WTC11 (cell line): ENCODE measurements at regions not wholly inside any gene's neighbourhood (a gene's known extent, or its start where the extent isn't known, plus 50 kb on each side); places are given as distances from the start of the nearest gene placed in this dataset.
"Not testable (repeated sequence)": the region's sequence is repeated elsewhere in the genome, so short reads cannot be mapped to it uniquely, and the experiment has no call there.

Experiments used
- ATAC-seq: fragments of 200-7000 bp; cut with Tn5 transposase; 2 replicates; pipeline ENCODE4 v1.10.0; 2021; ENCODE audit warnings: mild to moderate bottlenecking, moderate library complexity
- CTCF ChIA-PET: fragments of 300-600 bp; sonication (Branson Sonifier 250); formaldehyde crosslinking; loops from one replicate; lab custom pipeline; 2021; ENCODE audit warnings: antibody characterized with exemption; lab: Charles Lee
- POLR2A ChIA-PET: fragments of 350-600 bp; sonication (Branson Sonifier 250); formaldehyde crosslinking; loops from one replicate; lab custom pipeline; 2021; ENCODE audit warnings: antibody characterized with exemption; lab: Charles Lee
- DNase-seq: peaks from one replicate; pipeline ENCODE4 v3.0.0; 2021; ENCODE audit warnings: low spot score
- H3K27ac Mint-ChIP-seq: 2 replicates; pipeline ENCODE4 v1.8.0; 2021; ENCODE audit warnings: mixed read lengths
- H3K27me3 Mint-ChIP-seq: 2 replicates; pipeline ENCODE4 v1.8.0; 2021; ENCODE audit warnings: low read depth, mild to moderate bottlenecking, moderate library complexity, mixed read lengths
- H3K36me3 Mint-ChIP-seq: 2 replicates; pipeline ENCODE4 v1.8.0; 2021; ENCODE audit warnings: mixed read lengths
- H3K4me1 Mint-ChIP-seq: 2 replicates; pipeline ENCODE4 v1.8.0; 2022; ENCODE audit warnings: mixed read lengths
- H3K4me3 Mint-ChIP-seq: 2 replicates; pipeline ENCODE4 v1.8.0; 2021; ENCODE audit warnings: mild to moderate bottlenecking, moderate library complexity, mixed read lengths
- H3K9me3 Mint-ChIP-seq: 2 replicates; pipeline ENCODE4 v1.8.0; 2021; ENCODE audit warnings: mixed read lengths
- CREM ChIP-seq: sonication (generic); formaldehyde crosslinking; IDR thresholded peaks from 2 replicates; pipeline ENCODE4 v1.8.1; 2022; ENCODE audit warnings: mild to moderate bottlenecking, missing genetic modification reagents, moderate library complexity
- ETV6 ChIP-seq: sonication (generic); formaldehyde crosslinking; IDR thresholded peaks from 2 replicates; pipeline ENCODE4 v1.8.1; 2022; ENCODE audit warnings: mild to moderate bottlenecking, missing genetic modification reagents
- FOXK1 ChIP-seq: sonication (generic); formaldehyde crosslinking; IDR thresholded peaks from 2 replicates; pipeline ENCODE4 v1.8.0; 2022; ENCODE audit warnings: mild to moderate bottlenecking, moderate library complexity, missing genetic modification reagents
- FOXP1 ChIP-seq: sonication (generic); formaldehyde crosslinking; IDR thresholded peaks from 2 replicates; pipeline ENCODE4 v1.8.0; 2022; ENCODE audit warnings: missing genetic modification reagents, mild to moderate bottlenecking, moderate library complexity, borderline replicate concordance
- GRHL2 ChIP-seq: fragments of 250-450 bp; sonication (Bioruptor Pico); IDR thresholded peaks from 2 replicates; pipeline ENCODE4 v1.8.0; 2022; ENCODE audit warnings: mild to moderate bottlenecking, moderate library complexity; ENCODE audit not compliant: insufficient replicate concordance, severe bottlenecking
- IRF2 ChIP-seq: sonication (generic); formaldehyde crosslinking; IDR thresholded peaks from 2 replicates; pipeline ENCODE4 v1.8.0; 2022; ENCODE audit warnings: low read depth, missing genetic modification reagents, borderline replicate concordance
- JAZF1 ChIP-seq: fragments of 250-450 bp; sonication (Bioruptor Pico); IDR thresholded peaks from 2 replicates; pipeline ENCODE4 v1.9.0; 2021; ENCODE audit warnings: moderate library complexity, mild to moderate bottlenecking, inconsistent platforms
- PRRX2 ChIP-seq: fragments of 250-450 bp; sonication (Bioruptor Pico); IDR thresholded peaks from 2 replicates; pipeline ENCODE4 v1.8.0; 2021; ENCODE audit warnings: mild to moderate bottlenecking
- SMAD4 ChIP-seq: sonication (generic); formaldehyde crosslinking; IDR thresholded peaks from 2 replicates; pipeline ENCODE4 v1.8.0; 2022; ENCODE audit warnings: mild to moderate bottlenecking, missing genetic modification reagents
- TEAD4 ChIP-seq: sonication (generic); formaldehyde crosslinking; IDR thresholded peaks from 2 replicates; pipeline ENCODE4 v1.8.0; 2022; ENCODE audit warnings: mild to moderate bottlenecking, missing genetic modification reagents
- TP53 ChIP-seq: sonication (generic); formaldehyde crosslinking; IDR thresholded peaks from 2 replicates; pipeline ENCODE4 v1.8.1; 2023; ENCODE audit warnings: mild to moderate bottlenecking, missing genetic modification reagents
- ZNF423 ChIP-seq: fragments of 250-450 bp; sonication (Bioruptor Pico); IDR thresholded peaks from 2 replicates; pipeline ENCODE4 v2.1.2; 2022; ENCODE audit warnings: mild to moderate bottlenecking, moderate library complexity
- ZNF671 ChIP-seq: fragments of 250-450 bp; sonication (Bioruptor Pico); IDR thresholded peaks from 2 replicates; pipeline ENCODE4 v1.8.0; 2021; ENCODE audit warnings: mild to moderate bottlenecking
- TF ChIP-seq, protein P1 (sequence below): sonication (generic); formaldehyde crosslinking; IDR thresholded peaks from 2 replicates; pipeline ENCODE4 v1.8.1; 2022; ENCODE audit warnings: mild to moderate bottlenecking, missing genetic modification reagents, moderate library complexity, borderline replicate concordance
- TF ChIP-seq, protein P2 (sequence below): fragments of 250-450 bp; sonication (Bioruptor Pico); IDR thresholded peaks from 2 replicates; pipeline ENCODE4 v1.9.0; 2021; ENCODE audit warnings: mild to moderate bottlenecking
- TF ChIP-seq, protein P3 (sequence below): sonication (generic); formaldehyde crosslinking; IDR thresholded peaks from 2 replicates; pipeline ENCODE4 v1.8.1; 2022; ENCODE audit warnings: mild to moderate bottlenecking, moderate library complexity, missing genetic modification reagents
- TF ChIP-seq, protein P4 (sequence below): sonication (generic); formaldehyde crosslinking; IDR thresholded peaks from 2 replicates; pipeline ENCODE4 v1.8.0; 2023; ENCODE audit warnings: missing genetic modification reagents
- TF ChIP-seq, protein P5 (sequence below): fragments of 250-450 bp; sonication (Bioruptor Pico); IDR thresholded peaks from 2 replicates; pipeline ENCODE4 v2.1.2; 2022; ENCODE audit warnings: mild to moderate bottlenecking, moderate library complexity
- TF ChIP-seq, protein P6 (sequence below): sonication (generic); formaldehyde crosslinking; IDR thresholded peaks from 2 replicates; pipeline ENCODE4 v1.8.0; 2022; ENCODE audit warnings: mild to moderate bottlenecking, missing genetic modification reagents

DNA sequence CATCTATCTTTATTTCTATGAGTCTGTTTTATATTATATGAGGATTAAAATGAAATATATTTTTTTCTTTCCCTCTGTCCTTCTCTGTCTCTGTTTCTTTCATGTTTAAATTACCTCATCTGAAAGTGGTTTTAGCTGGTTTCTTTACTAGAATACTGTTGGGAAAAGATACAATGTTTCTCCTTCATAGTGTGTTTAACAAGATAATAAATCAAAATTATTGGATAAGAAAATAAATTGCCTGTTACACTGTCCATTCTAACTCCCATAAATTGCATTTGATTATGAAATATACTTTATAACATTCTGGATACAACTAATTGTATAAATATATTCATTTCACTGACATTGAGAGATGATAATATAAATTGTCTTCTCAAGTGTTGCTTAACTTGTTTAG lies 1168.0 kb downstream of the PLA2G4A start:
- DNase-seq (no peak), ATAC-seq (no peak)
- Mint-ChIP-seq H3K4me1 (peaks cover 6% of the 10 kb centered on the region), H3K4me3 (no peak overlapping the region), H3K36me3 (no peaks in the 10 kb centered on the region), H3K27me3 (no peaks in the 10 kb centered on the region), H3K9me3 (no peaks in the 10 kb centered on the region), H3K27ac (no peak overlapping the region)
- ChIA-PET CTCF (no interaction called here), POLR2A (no interaction called here)
- TF ChIP-seq, protein P1, sequence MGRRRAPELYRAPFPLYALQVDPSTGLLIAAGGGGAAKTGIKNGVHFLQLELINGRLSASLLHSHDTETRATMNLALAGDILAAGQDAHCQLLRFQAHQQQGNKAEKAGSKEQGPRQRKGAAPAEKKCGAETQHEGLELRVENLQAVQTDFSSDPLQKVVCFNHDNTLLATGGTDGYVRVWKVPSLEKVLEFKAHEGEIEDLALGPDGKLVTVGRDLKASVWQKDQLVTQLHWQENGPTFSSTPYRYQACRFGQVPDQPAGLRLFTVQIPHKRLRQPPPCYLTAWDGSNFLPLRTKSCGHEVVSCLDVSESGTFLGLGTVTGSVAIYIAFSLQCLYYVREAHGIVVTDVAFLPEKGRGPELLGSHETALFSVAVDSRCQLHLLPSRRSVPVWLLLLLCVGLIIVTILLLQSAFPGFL (CRISPR knock-in tag), result no peak
- no peak for TF ChIP-seq FOXK1 (CRISPR knock-in tag)
- TF ChIP-seq, protein P2, sequence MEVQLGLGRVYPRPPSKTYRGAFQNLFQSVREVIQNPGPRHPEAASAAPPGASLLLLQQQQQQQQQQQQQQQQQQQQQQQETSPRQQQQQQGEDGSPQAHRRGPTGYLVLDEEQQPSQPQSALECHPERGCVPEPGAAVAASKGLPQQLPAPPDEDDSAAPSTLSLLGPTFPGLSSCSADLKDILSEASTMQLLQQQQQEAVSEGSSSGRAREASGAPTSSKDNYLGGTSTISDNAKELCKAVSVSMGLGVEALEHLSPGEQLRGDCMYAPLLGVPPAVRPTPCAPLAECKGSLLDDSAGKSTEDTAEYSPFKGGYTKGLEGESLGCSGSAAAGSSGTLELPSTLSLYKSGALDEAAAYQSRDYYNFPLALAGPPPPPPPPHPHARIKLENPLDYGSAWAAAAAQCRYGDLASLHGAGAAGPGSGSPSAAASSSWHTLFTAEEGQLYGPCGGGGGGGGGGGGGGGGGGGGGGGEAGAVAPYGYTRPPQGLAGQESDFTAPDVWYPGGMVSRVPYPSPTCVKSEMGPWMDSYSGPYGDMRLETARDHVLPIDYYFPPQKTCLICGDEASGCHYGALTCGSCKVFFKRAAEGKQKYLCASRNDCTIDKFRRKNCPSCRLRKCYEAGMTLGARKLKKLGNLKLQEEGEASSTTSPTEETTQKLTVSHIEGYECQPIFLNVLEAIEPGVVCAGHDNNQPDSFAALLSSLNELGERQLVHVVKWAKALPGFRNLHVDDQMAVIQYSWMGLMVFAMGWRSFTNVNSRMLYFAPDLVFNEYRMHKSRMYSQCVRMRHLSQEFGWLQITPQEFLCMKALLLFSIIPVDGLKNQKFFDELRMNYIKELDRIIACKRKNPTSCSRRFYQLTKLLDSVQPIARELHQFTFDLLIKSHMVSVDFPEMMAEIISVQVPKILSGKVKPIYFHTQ (CRISPR knock-in tag), result no peak
- TF ChIP-seq, protein P3, sequence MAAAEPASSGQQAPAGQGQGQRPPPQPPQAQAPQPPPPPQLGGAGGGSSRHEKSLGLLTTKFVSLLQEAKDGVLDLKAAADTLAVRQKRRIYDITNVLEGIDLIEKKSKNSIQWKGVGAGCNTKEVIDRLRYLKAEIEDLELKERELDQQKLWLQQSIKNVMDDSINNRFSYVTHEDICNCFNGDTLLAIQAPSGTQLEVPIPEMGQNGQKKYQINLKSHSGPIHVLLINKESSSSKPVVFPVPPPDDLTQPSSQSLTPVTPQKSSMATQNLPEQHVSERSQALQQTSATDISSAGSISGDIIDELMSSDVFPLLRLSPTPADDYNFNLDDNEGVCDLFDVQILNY (CRISPR knock-in tag), result no peak
- no peak for TF ChIP-seq ETV6 (CRISPR knock-in tag)
- TF ChIP-seq TP53 (CRISPR knock-in tag), result no peak
- TF ChIP-seq, protein P4, sequence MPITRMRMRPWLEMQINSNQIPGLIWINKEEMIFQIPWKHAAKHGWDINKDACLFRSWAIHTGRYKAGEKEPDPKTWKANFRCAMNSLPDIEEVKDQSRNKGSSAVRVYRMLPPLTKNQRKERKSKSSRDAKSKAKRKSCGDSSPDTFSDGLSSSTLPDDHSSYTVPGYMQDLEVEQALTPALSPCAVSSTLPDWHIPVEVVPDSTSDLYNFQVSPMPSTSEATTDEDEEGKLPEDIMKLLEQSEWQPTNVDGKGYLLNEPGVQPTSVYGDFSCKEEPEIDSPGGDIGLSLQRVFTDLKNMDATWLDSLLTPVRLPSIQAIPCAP, result no peak
- no peak for TF ChIP-seq GRHL2 (CRISPR knock-in tag)
- TF ChIP-seq, protein P5, sequence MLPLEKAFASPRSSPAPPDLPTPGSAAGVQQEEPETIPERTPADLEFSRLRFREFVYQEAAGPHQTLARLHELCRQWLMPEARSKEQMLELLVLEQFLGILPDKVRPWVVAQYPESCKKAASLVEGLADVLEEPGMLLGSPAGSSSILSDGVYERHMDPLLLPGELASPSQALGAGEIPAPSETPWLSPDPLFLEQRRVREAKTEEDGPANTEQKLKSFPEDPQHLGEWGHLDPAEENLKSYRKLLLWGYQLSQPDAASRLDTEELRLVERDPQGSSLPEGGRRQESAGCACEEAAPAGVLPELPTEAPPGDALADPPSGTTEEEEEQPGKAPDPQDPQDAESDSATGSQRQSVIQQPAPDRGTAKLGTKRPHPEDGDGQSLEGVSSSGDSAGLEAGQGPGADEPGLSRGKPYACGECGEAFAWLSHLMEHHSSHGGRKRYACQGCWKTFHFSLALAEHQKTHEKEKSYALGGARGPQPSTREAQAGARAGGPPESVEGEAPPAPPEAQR (CRISPR knock-in tag), result no peak
- no peak for TF ChIP-seq JAZF1 (CRISPR knock-in tag)
- TF ChIP-seq SMAD4 (CRISPR knock-in tag), result no peak

DNA sequence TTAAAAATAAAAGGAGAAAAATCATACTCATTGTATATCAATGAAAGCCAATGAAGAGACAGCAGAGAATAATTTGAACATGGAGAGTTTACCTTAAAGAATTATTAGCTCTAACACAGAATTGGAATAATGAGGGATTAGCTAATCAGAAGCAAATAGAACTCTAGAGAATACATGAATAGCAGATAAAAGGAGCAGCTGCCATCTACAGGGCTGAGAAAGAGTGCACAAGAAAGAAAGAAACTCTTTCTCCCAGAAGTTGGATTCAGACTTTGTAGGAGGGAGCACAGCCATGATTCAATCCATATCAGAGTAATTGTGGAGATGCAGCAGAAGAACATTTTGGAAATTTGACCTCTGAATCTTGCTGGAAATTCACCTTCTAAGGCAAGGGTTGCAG lies 1171.2 kb downstream of the PLA2G4A start:
- no peak for DNase-seq
- Mint-ChIP-seq H3K4me3 (no peak overlapping the region), H3K4me1 (no peaks in the 10 kb centered on the region), H3K9me3 (peaks cover 9% of the 10 kb centered on the region), H3K27me3 (no peaks in the 10 kb centered on the region)
- peak; percentile 50; the same call in 1 of the 2 replicates for ATAC-seq
- ChIA-PET CTCF (no interaction called here), POLR2A (no interaction called here)
- no peak for TF ChIP-seq FOXP1 (CRISPR knock-in tag)
- TF ChIP-seq, all 79 proteins: peak for 0
- no peak overlapping the region for H3K27ac Mint-ChIP-seq
- no peaks in the 10 kb centered on the region for H3K36me3 Mint-ChIP-seq

DNA sequence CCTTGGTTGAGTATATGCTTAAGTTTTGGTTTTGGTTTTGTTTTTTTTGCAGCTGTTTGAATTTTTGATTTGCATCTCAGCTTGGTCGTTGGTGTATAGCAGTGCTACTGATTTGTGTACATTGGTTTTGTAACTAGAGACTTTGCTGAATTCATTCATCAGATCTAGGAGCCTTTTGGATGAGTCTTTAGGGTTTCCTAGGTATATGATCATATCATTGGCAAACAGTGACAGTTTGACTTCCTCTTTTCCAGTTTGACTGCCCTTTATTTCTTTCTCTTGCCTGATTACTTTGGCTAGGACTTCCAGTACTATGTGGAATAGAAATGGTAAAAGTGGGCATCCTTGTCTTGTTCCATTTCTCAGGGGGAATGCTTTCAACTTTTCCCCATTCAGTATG lies 1174.9 kb downstream of the PLA2G4A start:
- ATAC-seq, H3K4me1 Mint-ChIP-seq, H3K36me3 Mint-ChIP-seq: not testable (repeated sequence)

DNA sequence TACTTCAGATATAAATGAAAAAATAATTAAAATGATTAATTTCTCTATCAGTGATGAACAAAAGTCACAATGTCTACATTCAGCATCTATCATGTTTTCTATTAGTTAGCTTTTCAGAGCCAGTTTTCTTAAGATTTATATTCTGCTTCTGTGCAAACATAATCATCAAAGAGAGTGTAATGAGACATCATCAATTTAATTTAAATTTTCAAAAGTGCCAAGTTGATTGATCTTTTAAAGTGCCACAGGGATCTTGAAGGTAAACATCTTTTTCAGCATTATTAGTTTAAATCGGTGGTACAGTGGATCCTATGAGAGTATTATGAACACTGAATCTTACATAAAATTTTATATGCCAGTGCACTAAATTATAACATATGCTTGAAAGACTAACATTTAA lies 1176.1 kb downstream of the PLA2G4A start:
- no peak for ATAC-seq
- ChIA-PET CTCF (no interaction called here), POLR2A (no interaction called here)
- H3K4me3 Mint-ChIP-seq, result no peak overlapping the region
- H3K9me3 Mint-ChIP-seq, result peaks cover 9% of the 10 kb centered on the region
- H3K4me1 Mint-ChIP-seq, result no peaks in the 10 kb centered on the region
- no peaks in the 10 kb centered on the region for H3K36me3 Mint-ChIP-seq
- H3K27ac Mint-ChIP-seq, result no peak overlapping the region
- DNase-seq, result no peak
- no peaks in the 10 kb centered on the region for H3K27me3 Mint-ChIP-seq
- TF ChIP-seq CREM (no peak), TEAD4 (CRISPR knock-in tag) (no peak), IRF2 (no peak), ZNF423 (no peak), ZNF671 (no peak), FOXK1 (CRISPR knock-in tag) (no peak), FOXP1 (CRISPR knock-in tag) (no peak), SMAD4 (CRISPR knock-in tag) (no peak), PRRX2 (CRISPR knock-in tag) (no peak)
- TF ChIP-seq, protein P4, result no peak
- TF ChIP-seq, protein P6, sequence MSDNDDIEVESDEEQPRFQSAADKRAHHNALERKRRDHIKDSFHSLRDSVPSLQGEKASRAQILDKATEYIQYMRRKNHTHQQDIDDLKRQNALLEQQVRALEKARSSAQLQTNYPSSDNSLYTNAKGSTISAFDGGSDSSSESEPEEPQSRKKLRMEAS, result no peak

More for the DNA sequence above, 1174.9 kb downstream of the PLA2G4A start:
- H3K27me3 Mint-ChIP-seq, POLR2A ChIA-PET, H3K4me3 Mint-ChIP-seq, H3K9me3 Mint-ChIP-seq, H3K27ac Mint-ChIP-seq, CTCF ChIA-PET, DNase-seq: not testable (repeated sequence)
